Cerebellar cortex (tissue), 1 donor: ENCODE measurements at regions not wholly inside any gene's neighbourhood (a gene's known extent, or its start where the extent isn't known, plus 50 kb on each side); places are given as distances from the start of the nearest gene placed in this dataset.
A peak's percentile ranks its signal among the peaks of the same experiment; 100 is the strongest.

Experiments used
- DNase-seq: peaks from one replicate; pipeline ENCODE4 v3.0.0-alpha.2; 2015; ENCODE audit warnings: low spot score

DNA sequence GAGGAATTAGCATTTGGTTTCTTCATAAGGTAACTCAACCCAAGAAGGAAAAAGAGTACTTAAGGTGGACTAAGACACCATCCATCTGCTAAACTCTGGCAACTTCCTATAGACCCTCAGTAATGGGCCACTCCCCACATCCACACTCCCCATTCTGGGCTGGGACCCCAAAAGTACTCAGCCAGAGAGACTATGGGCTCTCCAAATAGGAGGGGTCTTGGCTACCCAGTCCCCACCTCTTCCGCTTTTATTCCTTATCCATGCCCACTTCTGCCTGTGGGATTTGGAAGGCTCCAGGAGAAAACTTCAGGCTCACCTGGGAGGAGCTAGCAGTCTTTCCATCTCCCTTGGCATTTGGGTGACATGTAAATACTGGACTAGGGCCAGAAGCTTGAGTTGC is 164.5 kb upstream of the CCL2 start:
- no peak for DNase-seq

- no peak for DNase-seq
Measured at GRCh38 chr17:34091975-34092374, 163.1 kb upstream of the CCL2 start.

DNA sequence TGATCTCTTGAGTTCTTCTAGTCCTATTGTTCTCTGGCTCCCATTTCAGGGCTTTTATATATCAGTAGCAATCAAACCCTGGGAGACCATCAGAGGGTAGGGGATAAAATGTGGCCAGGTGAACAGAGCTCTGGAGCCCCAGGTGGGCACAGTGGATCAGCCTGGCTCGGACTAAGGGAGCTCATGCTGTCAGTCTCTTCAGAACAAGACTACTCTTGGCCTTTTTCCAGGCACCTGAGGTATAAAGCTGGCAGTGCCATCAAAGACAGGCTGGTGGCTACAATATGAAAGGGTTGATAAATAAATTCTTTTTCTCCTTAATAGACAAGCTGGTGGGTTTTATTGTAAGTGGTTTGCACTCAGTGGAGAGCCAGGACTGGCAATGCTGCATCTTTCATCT is 160.0 kb upstream of the CCL2 start:
- DNase-seq, result peak; percentile 80

DNA sequence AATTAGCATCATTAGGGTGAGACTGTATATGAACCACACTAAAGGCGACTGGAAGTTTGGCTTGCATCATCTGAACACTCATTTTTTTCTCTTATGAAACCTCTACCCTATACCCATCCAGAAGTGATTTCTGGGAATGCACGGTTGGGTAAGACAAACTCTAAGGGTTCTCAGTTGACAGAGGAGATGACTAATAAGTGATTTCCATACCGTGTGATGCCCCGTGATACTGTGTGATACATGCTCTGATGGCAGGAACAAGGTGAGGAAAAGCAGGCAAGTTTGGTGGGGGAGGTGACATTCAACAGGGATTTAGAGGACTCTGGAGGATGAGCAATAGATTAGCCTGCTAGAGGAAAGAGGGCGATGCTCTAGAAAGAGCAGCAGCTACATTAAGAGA is 156.4 kb upstream of the CCL2 start:
- no peak for DNase-seq

- no peak for DNase-seq
Measured at GRCh38 chr17:34099859-34100515, 155.1 kb upstream of the CCL2 start.

GRCh38 chr17:34107019-34107418 is 148.1 kb upstream of the CCL2 start:
- no peak for DNase-seq

- DNase-seq, result no peak
Measured at GRCh38 chr17:34110315-34110714, 144.8 kb upstream of the CCL2 start.

DNA sequence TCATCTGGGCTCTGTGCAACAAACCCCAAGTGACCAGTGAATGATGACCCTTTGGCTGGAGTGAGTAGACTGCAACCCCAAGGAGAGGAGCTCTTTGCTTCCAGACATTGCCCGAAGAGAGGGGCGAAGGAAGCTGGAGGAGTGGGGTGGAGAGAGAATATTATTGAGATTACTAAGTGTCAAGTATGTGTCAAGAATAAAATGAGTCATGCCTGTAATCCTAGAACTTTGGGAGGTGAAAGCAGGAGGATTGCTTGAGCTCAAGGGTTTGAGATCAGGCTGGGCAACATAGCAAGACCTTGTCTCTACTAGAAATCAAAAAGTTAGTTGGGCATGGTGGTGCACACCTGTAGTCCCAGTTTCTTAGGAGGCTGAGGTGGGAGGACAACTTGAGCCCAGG is 142.0 kb upstream of the CCL2 start:
- no peak for DNase-seq

GRCh38 chr17:34114174-34114573 is 140.9 kb upstream of the CCL2 start:
- no peak for DNase-seq

GRCh38 chr17:34116306-34116705 is 138.8 kb upstream of the CCL2 start:
- DNase-seq, result no peak

GRCh38 chr17:34117332-34117731 is 137.8 kb upstream of the CCL2 start:
- DNase-seq, result no peak

- DNase-seq, result no peak
Measured at GRCh38 chr17:34117811-34118210, 137.3 kb upstream of the CCL2 start.

- DNase-seq, result no peak
Measured at GRCh38 chr17:34118564-34118963, 136.5 kb upstream of the CCL2 start.

DNA sequence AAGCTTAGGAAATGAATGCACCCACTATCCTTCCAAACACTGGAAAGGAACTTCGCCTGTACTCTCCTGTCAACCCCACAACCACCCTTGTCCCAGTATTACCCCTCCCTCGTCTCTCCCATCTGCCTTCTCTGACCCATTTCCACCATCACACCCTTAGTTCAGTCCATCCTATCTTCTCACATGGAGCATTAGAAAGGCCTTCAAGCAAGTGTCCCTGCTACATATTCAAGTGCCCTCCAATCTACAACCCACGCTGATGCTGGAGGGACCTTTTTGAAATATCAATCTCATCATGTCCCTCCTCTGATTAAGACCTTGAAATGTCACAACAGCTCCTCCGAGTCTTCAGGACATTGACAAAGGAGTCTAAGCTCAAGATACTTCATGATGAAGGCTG is 133.8 kb upstream of the CCL2 start:
- DNase-seq, result no peak

DNA sequence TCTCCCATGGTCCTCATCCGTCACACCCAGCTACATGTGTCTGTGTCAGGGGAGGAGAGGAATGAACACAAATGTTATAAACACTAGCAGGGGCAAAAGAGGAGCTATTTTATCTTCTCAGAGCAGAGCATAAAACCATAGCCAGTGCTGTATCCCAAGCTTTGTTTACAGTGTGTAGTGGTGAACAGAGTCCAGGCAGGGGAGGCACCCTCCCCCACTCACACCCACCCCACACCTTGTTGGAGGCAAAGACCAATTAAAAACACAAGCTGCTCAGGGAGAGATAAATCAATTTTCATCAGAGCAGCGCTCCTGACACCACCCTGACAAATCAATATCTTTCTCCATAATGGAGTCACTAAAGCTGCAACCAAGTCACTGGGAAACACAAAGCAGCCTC is 132.6 kb upstream of the CCL2 start:
- DNase-seq, result no peak

GRCh38 chr17:34125010-34125409 is 130.1 kb upstream of the CCL2 start:
- DNase-seq, result no peak

DNA sequence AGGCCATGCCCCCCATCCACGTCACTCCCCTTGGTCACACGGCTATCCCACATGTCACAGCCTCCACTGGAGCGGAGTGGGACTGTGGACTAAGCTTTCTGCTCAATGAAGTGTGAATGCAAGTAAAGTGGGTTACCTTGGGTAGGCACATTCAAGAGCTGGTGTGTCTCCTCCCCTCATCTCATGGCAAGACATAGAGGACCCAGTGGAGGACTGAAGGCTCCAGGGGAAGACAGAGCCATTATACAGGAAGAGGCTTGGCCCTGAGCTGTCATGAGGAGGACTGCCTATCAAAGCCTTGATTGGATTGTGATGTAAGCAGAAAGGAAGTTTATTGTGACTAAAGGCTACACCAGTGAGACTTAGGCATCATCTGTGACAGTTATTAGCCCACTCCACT is 129.2 kb upstream of the CCL2 start:
- no peak for DNase-seq

DNA sequence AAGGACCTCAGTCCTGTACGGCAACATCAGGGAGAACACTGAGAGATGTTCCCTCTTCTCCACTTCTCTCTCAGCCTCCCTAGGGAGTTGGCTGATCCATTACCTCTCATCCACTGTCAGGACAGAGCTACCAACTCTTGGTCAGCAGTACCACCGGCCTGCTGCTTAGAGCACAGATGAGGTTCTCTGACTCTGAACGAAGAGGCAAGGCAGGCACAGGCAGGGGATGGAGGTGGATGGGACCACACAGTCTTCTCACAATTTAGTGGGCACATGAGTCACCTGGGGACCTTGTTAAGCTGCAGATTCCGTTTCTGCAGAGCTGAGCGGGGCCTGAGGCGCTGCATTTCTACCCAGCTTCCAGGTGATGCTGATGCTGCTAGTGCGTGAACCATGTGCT is 128.6 kb upstream of the CCL2 start:
- no peak for DNase-seq

- DNase-seq, result no peak
Measured at GRCh38 chr17:34126965-34127364, 128.1 kb upstream of the CCL2 start.

DNA sequence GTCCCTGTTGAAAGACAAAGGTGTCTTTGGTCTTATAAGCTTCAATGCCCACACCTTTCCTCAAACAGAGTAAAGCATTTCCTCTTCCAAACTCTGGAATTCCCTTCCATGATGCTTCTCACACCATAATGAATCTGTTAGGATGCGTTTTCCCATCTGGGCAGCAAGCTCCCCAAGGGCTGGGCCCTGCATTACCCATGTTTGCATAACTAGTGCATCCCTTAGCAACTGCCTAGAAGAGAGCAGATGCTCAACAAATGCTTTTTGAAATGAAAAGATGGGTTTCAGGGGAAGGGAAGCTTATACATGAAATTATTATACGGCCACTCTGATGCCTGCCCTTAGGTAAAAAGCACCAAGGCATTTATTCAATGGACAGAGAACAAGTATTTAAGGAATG is 124.5 kb upstream of the CCL2 start:
- no peak for DNase-seq

DNA sequence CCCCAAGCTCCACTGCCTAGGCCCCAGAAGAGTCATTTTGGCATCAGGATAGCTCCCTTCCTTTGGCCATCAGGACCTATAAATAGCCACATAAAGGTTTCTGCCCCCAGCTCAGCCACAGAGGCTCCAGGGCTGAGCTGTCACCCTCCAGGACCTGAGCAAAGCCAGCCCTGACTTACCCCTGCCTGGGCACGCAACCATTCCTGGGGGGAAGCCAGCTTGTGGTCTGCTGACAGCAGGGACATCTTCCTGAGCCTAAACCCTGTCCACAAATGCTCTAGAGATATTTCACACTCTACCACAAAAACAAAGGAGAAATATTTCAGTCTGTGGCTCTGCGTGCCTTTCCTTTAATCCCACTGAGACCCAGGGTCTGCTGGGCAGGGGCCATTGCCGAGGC is 123.7 kb upstream of the CCL2 start:
- DNase-seq, result no peak

GRCh38 chr17:34133350-34133749 is 121.7 kb upstream of the CCL2 start:
- DNase-seq, result peak; percentile 92

- DNase-seq, result no peak
Measured at GRCh38 chr17:34135841-34136240, 119.2 kb upstream of the CCL2 start.

- peak; percentile 11 for DNase-seq
Measured at GRCh38 chr17:34140006-34140405, 115.1 kb upstream of the CCL2 start.

GRCh38 chr17:34141590-34141989 is 113.5 kb upstream of the CCL2 start:
- DNase-seq, result no peak
